Fibroblast of lung (primary cell): ENCODE measurements at regions not wholly inside any gene's neighbourhood (a gene's known extent, or its start where the extent isn't known, plus 50 kb on each side); places are given as distances from the start of the nearest gene placed in this dataset.

Experiments used
- CTCF ChIP-seq, 2 donors: IDR thresholded peaks in 1 of 2; conservative IDR thresholded peaks in 1 of 2; 1 replicate in 1 of 2; 2 replicates in 1 of 2; pipeline ENCODE4 v1.5.1; 2011 to 2012; ENCODE audit warnings: low read length in 2 of 2, control low read depth in 1 of 2, inconsistent platforms in 1 of 2, low read depth in 1 of 2, mild to moderate bottlenecking in 1 of 2
- EZH2 ChIP-seq: IDR thresholded peaks from 2 replicates; pipeline ENCODE4 v1.5.1; 2012; ENCODE audit warnings: low read length, control low read depth, mild to moderate bottlenecking; ENCODE audit errors: missing control alignments

- no peak for TF ChIP-seq CTCF (conservative IDR thresholded peaks at IDR 0.05 in 1 of 2, IDR thresholded peaks at IDR 0.05 in 1 of 2; ENCODE audit: low read depth in 1 of 2, low read length in 2 of 2)
- no peak for TF ChIP-seq EZH2
Measured at GRCh38 chr10:89148061-89148460, 59.1 kb downstream of the CH25H start.
